ENCODE measurements at regions not wholly inside any gene's neighbourhood (a gene's known extent, or its start where the extent isn't known, plus 50 kb on each side); places are given as distances from the start of the nearest gene placed in this dataset.
"Not testable (repeated sequence)": the region's sequence is repeated elsewhere in the genome, so short reads cannot be mapped to it uniquely, and the experiment has no call there.

GRCh38 chrX:45683914-45684313 is 483.2 kb upstream of the DIPK2B start:
- DNase-seq (ENCODE audit: low read depth in 2 of 2), result no peak

GRCh38 chrX:45681891-45682290 is 481.2 kb upstream of the DIPK2B start:
- DNase-seq (ENCODE audit: low read depth in 2 of 2), result no peak

GRCh38 chrX:45669715-45670340 is 469.2 kb upstream of the DIPK2B start:
- DNase-seq (ENCODE audit: low read depth in 2 of 2), result no peak

- DNase-seq (ENCODE audit: low read depth in 2 of 2), result no peak
These were observed 468.2 kb upstream of the DIPK2B start for GRCh38 chrX:45668686-45669443.

GRCh38 chrX:45667666-45668065 is 467.0 kb upstream of the DIPK2B start:
- no peak for DNase-seq (ENCODE audit: low read depth in 2 of 2)

- no peak for DNase-seq (ENCODE audit: low read depth in 2 of 2)
These were observed 464.1 kb upstream of the DIPK2B start for GRCh38 chrX:45664727-45665290.

- DNase-seq (ENCODE audit: low read depth in 2 of 2), result no peak
These were observed 459.8 kb upstream of the DIPK2B start for GRCh38 chrX:45660477-45660876.

- DNase-seq (ENCODE audit: low read depth in 2 of 2), result no peak
These were observed 432.7 kb upstream of the DIPK2B start for GRCh38 chrX:45633419-45633818.

GRCh38 chrX:45632506-45632905 is 431.8 kb upstream of the DIPK2B start:
- no peak for DNase-seq (ENCODE audit: low read depth in 2 of 2)

- DNase-seq (ENCODE audit: low read depth in 2 of 2), result no peak
These were observed 429.4 kb upstream of the DIPK2B start for GRCh38 chrX:45630078-45630477.

GRCh38 chrX:45628041-45628440 is 427.4 kb upstream of the DIPK2B start:
- DNase-seq (ENCODE audit: low read depth in 2 of 2), result no peak

- DNase-seq (ENCODE audit: low read depth in 2 of 2), result no peak
These were observed 422.6 kb upstream of the DIPK2B start for GRCh38 chrX:45623266-45623665.

GRCh38 chrX:45622538-45622937 is 421.9 kb upstream of the DIPK2B start:
- no peak for DNase-seq (ENCODE audit: low read depth in 2 of 2)

- no peak for DNase-seq (ENCODE audit: low read depth in 2 of 2)
These were observed 421.4 kb upstream of the DIPK2B start for GRCh38 chrX:45622042-45622423.

- no peak for DNase-seq (ENCODE audit: low read depth in 2 of 2)
These were observed 420.8 kb upstream of the DIPK2B start for GRCh38 chrX:45621376-45622041.

GRCh38 chrX:45619290-45619689 is 418.6 kb upstream of the DIPK2B start:
- no peak for DNase-seq (ENCODE audit: low read depth in 2 of 2)

- not testable (repeated sequence) for DNase-seq (ENCODE audit: low read depth in 2 of 2)
These were observed 414.9 kb upstream of the DIPK2B start for GRCh38 chrX:45615591-45615990.

GRCh38 chrX:45614853-45615252 is 414.2 kb upstream of the DIPK2B start:
- DNase-seq (ENCODE audit: low read depth in 2 of 2), result no peak

GRCh38 chrX:45602151-45602550 is 401.5 kb upstream of the DIPK2B start:
- DNase-seq (ENCODE audit: low read depth in 2 of 2), result no peak

GRCh38 chrX:45601052-45601451 is 400.4 kb upstream of the DIPK2B start:
- no peak for DNase-seq (ENCODE audit: low read depth in 2 of 2)

GRCh38 chrX:45598861-45599260 is 398.2 kb upstream of the DIPK2B start:
- no peak for DNase-seq (ENCODE audit: low read depth in 2 of 2)

GRCh38 chrX:45596188-45596808 is 395.6 kb upstream of the DIPK2B start:
- DNase-seq (ENCODE audit: low read depth in 2 of 2), result no peak

All from stimulated activated CD4-positive, alpha-beta T cell treated with anti-CD3 and anti-CD28 coated beads, Interleukin-12 subunit alpha, Interleukin-12 subunit beta, amount 100 ng/mL, for 24 hours (primary cell).